OCI-LY3 (cell line): ENCODE measurements at regions not wholly inside any gene's neighbourhood (a gene's known extent, or its start where the extent isn't known, plus 50 kb on each side); places are given as distances from the start of the nearest gene placed in this dataset.

ENCODE experiments used
- EZH2phosphoT487 ChIP-seq: fragments of 200-600 bp; shearing (Covaris generic); IDR thresholded peaks from 2 replicates; pipeline ENCODE4 v1.6.1; 2018; ENCODE audit warnings: antibody characterized with exemption, mixed run types, low read depth
- TF ChIP-seq, protein P1 (sequence below): fragments of 200-600, 300-600 bp; sonication (generic); IDR thresholded peaks from 2 replicates; pipeline ENCODE4 v1.5.1; 2014; ENCODE audit warnings: antibody characterized with exemption, low read length, low read depth

DNA sequence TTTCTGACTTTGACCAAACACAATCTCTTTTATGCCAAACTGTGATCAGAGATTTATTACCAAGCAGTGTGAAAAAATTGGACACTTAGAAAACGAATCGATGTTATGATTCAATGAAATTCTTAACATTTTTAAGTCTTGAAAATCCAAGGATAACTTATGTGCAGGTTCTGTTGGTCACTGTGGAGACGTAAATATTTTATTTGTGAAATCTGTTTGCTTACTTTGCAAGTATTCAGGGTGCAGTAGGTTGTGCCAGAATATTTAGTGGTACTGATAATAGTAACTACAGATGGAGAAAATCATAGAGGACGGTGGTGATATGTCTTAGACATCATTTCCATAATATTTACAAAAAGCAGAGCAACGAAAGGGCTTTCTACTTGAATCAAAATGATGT is 97.3 kb downstream of the BMP2 start:
- TF ChIP-seq, protein P1, sequence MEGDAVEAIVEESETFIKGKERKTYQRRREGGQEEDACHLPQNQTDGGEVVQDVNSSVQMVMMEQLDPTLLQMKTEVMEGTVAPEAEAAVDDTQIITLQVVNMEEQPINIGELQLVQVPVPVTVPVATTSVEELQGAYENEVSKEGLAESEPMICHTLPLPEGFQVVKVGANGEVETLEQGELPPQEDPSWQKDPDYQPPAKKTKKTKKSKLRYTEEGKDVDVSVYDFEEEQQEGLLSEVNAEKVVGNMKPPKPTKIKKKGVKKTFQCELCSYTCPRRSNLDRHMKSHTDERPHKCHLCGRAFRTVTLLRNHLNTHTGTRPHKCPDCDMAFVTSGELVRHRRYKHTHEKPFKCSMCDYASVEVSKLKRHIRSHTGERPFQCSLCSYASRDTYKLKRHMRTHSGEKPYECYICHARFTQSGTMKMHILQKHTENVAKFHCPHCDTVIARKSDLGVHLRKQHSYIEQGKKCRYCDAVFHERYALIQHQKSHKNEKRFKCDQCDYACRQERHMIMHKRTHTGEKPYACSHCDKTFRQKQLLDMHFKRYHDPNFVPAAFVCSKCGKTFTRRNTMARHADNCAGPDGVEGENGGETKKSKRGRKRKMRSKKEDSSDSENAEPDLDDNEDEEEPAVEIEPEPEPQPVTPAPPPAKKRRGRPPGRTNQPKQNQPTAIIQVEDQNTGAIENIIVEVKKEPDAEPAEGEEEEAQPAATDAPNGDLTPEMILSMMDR: no peak
- TF ChIP-seq EZH2phosphoT487: no peak
